ENCODE measurements at regions not wholly inside any gene's neighbourhood (a gene's known extent, or its start where the extent isn't known, plus 50 kb on each side); places are given as distances from the start of the nearest gene placed in this dataset.

GRCh38 chr6:144776031-144776819, 491.1 kb downstream of the UTRN start:
- no peak for TF ChIP-seq CTCF (IDR thresholded peaks at IDR 0.05)
- TF ChIP-seq POLR2AphosphoS5 (IDR thresholded peaks at IDR 0.05) = no peak
- TF ChIP-seq EP300 (IDR thresholded peaks at IDR 0.05) = no peak
- TF ChIP-seq POLR2A (IDR thresholded peaks at IDR 0.05) = no peak

All from suprapubic skin (tissue), 4 donors.